HL-60/S4 treated with phorbol 12-myristate 13-acetate at 8.2 ng/mL for 4 days and 3 days (cell line): ENCODE measurements at regions not wholly inside any gene's neighbourhood (a gene's known extent, or its start where the extent isn't known, plus 50 kb on each side); places are given as distances from the start of the nearest gene placed in this dataset.

Experiments used
- in situ Hi-C: fragments of 300-500 bp; cut with MboI; formaldehyde crosslinking; loops from 2 replicates; pipeline ENCODE4 v1.15.0; 2022; ENCODE audit warnings: low sequenced_read_pairs

DNA sequence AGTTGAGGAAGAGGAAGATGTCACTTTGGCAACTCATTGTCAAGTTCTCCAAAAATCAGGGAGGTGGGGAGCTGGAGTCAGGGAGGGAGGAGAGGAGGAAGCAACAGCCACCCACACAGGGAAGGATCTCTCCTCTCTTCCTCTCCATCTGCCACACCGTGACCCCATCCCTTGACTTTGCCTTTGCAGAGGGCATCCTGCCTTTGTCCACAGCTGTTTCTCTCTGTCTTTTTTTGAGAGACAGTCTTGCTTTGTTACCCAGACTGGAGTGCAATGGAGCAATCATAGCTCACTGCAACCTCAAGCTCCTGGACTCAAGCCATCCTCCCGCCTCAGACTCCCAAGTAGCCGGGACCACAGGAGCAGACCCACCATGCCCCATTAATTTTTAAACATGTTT is 276.0 kb downstream of the SHOX start:
- in situ Hi-C loops: no loop called here

DNA sequence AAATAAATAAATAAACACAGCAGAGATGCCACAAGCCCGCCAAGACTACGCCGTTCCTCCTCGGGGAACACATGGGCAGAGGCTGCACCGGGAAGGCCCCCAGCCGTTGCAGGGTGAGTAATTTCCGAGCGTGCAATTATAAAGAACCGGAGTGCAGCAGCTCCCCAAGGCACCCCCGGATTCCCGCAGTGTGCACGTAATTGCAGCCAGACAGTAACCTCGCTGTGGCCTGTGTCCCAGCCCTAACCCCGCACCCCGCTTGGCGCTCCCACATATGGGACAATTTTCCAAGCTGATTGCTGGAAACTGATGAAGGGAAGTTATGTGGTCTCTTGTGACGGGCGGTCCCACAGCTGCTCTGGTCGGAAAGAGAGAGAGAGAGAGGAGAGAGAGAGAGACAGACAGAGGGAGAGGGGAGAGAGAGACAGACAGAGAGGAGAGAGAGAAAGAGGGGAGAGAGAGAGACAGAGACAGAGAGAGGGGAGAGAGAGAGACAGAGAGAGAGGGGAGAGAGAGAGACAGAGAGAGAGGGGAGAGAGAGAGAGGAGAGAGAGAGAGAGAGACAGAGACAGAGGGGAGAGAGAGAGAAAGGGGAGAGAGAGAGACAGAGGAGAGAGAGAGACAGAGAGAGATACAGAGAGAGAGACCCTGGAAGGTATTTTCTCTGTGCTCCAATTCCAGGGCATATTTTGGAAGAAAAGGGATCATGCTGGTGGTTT is 275.4 kb downstream of the SHOX start:
- in situ Hi-C loops: no loop called here

DNA sequence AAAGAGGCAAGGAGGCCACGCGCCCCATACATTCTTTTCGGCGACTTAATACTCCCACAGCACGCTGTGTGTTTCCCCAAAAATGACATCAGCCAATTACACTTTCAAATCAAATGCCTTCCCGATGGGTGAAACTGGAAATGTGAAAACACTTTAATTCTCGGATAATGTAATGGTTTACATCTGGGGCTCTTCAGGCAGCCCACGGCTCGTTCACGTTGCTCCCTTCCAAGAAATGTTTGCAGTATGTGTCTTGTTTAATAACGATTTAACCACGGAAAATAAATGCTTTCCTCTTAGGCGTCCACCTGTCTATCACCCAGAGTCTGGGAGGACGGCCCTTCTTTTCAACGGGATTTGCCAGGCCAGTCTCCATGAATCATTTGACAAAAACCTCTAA is 272.5 kb downstream of the SHOX start:
- in situ Hi-C loops: no loop called here

DNA sequence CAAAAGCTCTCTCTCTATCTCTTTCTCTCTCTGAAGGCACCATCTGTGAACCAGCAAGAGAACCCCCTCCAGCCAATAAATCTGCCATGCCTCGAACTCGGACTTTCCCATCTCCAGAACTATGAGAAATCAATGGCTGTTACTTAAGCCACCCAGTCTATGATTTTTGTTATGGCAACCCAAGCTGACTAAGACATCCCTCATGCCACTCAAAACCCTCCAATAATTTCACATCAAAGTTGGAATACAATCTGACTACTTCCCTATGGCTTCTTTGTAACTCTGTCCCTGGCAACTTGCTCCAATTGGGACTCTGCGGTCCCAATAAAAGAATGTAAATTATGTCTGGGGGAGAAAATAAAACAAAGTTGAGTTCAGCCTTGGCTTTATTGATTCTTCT is 265.7 kb downstream of the SHOX start:
- in situ Hi-C loops: loop anchor here (25.0 kb wide), 1 partner anchor 109 kb away; no protein-coding TSS in a partner anchor

DNA sequence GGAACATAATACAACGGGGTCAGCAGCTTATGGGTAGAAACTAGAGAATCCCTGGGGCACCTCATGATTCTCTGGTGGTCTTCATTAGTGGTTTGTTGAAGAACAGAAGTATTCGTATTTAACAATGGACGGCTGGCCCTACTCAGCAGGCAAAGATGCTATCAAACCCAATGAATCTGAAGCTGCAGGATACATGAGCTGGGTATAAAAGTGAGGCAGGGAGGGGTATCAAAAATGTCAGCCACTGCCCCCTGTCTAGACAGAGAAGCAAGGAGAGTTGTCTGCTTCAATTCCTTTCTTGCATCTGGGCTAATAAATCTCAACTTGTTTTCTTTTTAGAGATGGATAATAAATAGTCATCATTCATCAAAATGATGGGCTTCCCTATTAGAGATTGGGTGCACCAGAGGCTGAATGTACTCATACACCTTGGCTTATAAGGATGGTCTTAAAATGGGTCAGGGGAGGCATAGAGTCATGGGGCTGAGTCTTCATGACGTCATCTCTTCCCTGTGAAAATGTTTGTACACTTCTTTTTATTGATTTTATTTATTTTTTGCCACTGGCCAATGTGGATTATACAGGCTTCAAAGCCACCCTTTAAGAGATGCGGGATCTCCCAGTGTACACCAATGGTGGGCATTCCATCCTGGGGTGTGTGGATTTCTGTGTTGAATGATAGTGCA is 259.5 kb downstream of the SHOX start:
- in situ Hi-C loops: loop anchor here (25.0 kb wide), 1 partner anchor 103 kb away; no protein-coding TSS in a partner anchor

DNA sequence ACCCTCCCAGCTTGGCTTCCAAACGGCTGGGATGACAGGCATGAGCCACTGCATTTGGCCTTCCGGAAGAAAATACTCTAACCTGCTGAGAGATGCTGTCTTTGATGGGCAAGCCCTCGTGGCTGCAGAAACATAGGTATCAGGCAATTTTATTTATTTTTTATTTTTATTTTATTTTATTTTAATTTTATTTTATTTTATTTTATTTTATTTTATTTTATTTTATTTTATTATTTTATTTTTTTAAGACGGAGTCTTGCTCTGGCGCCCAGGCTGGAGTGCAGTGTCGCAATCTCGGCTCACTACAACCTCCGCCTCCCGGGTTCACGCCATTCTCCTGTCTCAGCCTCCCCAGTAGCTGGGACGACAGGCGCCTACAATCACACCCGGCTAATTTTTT is 257.1 kb downstream of the SHOX start:
- in situ Hi-C loops: loop anchor here (25.0 kb wide), 1 partner anchor 100 kb away; no protein-coding TSS in a partner anchor

DNA sequence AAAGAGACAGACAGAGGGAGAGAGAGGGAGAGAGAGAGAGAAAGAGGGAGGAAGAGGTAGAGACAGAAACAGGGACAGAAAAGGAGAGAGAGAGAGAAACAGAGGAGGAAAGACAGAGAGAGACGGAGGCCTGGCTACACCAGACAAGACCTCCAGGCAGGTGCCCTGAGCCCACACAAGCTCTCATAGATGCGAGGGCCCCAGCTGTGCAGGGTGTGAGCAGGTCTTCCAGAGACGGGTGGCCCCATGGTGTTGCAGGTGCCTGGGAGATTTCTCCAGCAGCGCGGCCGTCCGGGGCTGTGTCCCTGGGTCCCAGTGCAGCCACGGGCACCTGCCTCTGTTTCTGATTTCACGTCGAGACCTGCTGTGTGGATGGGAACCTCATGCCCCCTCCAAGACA is 253.0 kb downstream of the SHOX start:
- in situ Hi-C loops: loop anchor here (25.0 kb wide), 1 partner anchor 96 kb away; no protein-coding TSS in a partner anchor

DNA sequence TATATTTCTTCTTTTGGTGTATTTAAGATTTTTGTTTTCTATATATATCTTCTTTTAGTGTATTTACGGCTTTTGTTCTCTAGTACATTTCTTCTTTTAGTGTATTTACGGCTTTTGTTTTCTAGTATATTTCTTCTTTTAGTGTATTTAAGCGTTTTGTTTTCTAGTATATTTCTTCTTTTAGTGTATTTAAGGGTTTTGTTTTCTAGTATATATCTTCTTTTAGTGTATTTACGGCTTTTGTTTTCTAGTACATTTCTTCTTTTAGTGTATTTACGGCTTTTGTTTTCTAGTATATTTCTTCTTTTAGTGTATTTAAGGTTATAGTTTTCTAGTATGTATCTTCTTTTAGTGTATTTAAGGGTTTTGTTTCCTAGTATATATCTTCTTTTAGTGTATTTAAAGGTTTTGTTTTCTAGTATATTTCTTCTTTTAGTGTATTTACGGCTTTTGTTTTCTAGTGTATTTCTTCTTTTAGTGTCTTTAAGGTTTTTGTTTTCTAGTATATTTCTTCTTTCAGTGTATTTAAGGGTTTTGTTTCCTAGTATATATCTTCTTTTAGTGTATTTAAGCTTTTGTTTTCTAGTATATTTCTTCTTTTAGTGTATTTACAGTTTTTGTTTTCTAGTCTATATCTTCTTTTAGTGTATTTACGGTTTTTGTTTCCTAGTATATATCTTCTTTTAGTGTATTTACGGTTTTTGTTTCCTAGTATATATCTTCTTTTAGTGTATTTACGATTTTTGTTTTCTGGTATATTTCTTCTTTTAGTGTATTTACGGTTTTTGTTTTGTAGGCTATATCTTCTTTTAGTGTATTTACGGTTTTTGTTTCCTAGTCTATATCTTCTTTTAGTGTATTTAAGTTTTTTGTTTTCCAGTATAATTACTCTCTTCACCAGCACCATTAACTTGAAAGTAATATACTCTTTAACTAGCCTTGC is 249.4 kb downstream of the SHOX start:
- in situ Hi-C loops: loop anchor here (25.0 kb wide), 1 partner anchor 93 kb away; no protein-coding TSS in a partner anchor

DNA sequence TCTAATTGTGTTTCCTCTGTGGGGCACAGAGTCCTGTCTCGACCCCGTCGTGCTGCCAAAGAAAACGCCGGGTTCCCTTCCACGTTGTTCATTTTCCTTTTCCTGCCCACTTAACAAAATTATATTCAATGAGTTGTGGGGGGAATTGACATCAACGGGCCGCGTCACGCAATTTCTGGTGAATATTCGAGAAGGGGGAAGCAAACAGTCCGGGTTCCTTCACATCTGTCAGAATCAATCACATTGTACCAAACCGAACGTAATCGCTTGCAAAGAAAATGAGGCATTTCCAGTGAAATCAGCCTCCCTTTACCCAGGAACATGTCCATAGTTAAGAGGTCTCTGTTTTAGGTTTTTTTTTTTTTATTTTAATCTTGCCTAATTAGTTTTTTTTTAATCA is 243.5 kb downstream of the SHOX start:
- in situ Hi-C loops: no loop called here

DNA sequence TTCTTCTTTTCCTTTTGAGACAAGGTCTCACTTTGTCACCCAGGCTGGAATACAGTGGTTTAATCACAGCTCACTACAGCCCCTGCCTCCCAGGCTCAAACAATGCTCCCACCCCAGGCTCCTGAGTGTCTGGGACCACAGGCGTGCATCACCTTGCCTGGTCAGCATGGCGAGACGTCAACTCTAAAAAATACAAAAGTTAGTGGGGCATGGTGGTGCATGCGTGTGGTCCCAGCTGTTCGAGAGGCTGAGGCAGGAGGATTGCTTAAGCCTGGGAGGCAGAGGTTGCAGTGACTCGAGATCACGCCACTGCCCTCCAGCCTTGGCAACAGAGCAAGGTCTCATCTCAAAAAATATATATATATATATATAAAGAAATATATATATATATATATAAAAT is 242.4 kb downstream of the SHOX start:
- in situ Hi-C loops: no loop called here

DNA sequence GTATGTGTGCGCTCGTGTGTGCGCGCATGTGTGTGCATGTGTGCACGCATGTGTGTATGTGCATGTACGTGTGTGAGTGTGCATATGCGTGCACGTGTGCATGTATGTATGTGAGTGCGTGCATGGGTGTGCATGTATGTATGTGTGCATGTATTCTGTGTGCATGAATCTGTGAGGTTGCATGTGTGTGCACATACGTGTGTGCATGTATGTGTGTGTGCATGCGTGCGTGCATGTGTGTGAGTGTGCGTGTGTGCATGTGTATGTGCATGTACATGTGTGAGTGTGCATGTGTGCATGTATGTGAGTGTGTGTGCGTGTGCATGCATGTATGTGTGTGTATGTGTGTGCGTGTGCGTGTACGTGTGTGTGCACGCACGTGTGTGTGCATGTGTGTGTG is 241.5 kb downstream of the SHOX start:
- in situ Hi-C loops: no loop called here

DNA sequence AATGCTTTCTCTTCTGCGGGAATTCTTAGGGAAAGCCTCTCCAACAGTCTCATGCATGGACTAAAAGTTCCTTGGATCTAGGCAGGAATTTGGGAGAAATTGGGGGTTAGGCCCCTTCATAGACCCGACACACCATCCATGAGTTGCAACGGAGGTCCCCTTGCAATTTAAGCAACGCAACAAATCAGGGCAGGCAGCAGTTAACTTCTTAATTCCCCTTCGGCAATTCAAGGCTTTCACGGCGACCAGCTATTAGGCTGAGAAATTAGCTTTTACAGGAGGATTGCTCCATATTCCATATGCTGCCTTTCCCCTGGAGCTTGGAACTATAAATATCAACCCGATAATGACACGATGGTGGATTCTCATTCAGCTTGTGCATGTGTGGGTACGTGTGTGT is 241.0 kb downstream of the SHOX start:
- in situ Hi-C loops: no loop called here

DNA sequence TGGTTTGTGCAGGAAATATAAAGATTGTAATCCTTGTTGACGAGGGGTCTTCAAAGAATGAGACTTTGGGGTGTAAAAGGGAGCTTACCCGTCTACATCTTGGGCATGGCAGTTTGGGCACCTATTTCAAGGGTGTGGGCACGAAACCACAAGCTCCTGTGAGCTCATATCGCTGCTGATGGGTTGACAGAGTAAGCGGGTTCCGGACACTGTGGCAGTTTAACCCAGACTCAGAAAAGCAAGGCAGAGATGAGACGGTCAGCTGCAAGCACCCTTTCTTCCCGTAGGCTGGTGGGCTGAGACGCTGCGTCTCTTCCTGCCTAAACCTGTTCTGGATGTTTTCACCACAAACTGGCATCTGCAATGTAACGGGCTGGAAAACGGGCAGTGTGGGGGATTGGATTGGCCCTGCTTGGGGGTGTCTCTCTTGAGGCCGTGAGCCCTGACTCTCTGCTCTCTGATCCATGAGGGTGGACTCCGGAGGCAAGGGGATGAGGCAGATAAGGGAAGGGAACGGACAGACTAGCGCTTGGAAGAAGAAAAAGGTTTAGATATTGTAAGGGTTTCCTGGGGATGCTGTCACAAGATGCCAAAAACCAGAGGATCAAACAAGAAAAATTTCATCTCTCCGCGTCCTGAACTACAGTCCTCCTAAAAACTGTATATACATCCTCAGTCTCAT is 237.5 kb downstream of the SHOX start:
- in situ Hi-C loops: no loop called here

DNA sequence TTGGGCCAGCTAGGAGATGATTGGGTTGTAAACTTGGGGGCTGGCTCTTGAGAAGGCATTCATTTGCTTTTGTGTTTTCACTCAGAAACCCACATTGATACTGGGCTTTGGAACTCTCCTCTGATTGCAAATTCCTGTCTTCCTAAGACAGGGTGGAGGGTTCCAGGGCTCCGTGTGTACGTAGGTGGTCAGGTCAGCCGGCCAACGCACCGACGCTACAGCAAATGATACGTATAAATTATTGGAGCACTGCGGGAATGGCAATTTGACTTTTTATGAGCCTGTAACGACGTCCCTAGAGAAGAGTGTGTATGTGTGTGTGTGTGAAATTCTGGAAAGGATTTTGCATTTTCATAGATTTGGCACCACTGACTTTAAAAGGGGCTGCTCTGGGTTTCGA is 236.9 kb downstream of the SHOX start:
- in situ Hi-C loops: no loop called here

DNA sequence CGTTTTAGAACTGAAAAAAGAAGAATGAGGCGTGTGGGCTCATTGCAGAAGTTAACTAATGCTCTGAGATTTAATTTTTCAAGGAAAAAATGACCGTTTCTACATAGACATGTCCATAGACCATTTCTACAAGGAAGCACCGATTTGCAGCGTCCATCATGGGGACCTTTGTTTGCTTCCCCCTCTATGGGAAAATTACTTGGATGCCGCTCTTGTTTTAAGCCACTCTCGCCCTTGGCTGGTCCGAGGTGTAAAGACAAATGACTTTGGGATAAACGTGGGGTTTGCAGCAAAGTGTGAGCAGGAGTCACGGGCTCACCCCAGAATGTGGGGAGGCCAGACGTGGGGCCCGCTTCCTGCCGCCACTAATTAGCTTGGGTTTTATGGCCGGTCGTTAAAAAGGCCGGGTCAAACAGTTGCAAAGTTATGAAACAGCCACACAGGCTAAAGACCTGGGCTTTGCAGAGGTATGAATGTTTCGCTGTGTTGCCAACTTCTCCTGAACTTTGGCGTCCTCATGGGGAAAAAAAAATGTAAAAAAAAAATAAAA is 235.9 kb downstream of the SHOX start:
- in situ Hi-C loops: no loop called here

DNA sequence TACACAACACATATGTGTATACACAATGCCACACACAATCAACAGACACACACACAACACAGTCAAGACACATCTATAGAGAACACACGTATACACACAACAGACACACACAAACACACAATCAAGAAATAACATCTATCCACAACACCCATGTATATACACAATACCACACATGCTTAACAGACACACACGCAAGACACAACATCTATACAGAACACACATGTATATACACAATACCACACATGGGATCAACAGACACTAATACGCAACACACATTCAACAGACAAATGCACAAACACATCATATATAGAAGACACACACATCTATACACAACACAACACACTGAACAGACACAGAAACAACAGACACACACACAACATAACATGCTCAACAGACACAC is 234.8 kb downstream of the SHOX start:
- in situ Hi-C loops: no loop called here

DNA sequence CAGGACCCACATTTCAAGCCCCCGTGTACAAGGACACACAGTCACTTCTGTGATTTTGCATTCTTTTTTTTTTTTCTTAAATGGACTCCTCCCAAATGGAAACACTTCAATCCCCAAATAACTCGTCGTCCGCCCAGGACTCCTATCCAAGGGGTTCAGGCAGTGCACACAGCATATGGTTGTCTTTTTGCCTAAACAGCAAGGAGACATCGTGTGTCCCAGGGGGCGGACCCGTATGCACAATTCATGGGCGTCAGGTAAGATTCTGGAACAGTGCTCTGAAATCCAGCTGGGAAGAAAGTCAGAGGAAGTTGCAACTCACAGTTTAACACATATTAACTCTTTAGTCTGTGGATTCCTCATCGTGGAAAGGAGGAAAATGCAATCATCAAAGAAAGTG is 231.3 kb downstream of the SHOX start:
- in situ Hi-C loops: no loop called here

DNA sequence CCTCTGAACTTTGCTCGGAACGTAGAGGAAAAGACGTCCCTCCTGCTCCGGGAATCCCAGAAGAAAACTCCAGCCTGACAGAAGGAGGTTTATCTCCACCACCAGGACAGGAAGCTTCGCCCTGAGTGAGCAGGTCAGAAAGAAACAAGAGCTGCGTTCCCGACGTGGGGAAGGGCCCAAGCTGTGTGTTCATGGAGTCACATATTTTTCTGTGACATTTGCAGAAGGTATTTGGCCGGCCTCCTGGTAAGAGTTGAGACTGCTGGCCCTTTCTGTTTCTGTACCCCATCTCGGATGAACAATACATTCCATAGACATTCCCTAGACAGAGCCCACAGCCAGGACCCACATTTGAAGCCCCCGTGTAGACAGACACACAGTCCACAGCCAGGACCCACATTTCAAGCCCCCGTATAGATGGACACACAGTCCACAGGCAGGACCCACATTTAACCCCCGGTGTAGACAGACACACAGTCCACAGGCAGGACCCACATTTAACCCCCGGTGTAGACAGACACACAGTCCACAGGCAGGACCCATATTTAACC is 230.8 kb downstream of the SHOX start:
- in situ Hi-C loops: no loop called here

DNA sequence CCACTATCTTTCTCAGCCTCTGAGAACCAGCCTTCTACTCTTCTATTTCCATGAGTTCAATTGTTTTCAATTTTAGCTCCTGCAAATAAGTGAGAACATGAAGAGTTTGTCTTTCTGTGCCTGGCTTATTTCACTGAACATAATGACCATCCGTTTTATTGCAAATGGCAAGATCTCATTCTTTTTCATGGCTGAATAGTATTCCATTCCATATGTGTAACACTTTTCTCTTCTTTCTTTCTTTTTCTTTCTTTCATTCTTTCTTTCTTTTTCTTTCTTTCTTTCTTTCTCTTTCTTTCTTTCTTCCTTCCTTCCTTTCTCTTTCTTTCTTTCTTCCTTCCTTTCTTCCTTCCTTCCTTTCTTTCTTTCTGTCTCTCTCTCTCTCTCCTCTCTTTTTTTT is 228.7 kb downstream of the SHOX start:
- in situ Hi-C loops: no loop called here

DNA sequence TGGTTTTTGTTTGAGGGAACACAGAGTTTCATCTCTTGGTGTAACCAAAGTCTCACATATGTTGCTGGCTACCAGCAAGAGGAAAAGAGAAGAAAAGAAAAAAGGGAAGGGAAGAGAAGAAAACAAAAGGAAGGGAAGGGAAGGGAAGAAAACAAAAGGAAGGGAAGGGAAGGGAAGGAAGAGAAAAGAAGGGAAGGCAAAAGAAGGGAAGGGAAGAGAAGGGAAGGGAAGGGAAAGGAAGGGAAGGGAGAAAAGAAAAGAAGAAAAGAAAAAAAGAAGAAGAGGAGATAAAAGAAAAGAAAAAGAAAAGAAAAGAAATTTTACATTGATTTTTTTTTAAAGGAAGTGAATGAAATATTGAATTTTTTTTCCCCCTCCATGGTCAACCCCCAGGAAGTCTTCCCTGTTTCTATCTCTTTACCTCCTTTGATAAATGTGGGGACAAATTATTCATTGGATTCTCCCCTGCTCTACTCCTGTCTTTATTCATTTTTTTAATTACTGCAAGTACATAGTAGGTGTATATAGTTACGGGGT is 228.0 kb downstream of the SHOX start:
- in situ Hi-C loops: no loop called here
